ENCODE measurements at regions not wholly inside any gene's neighbourhood (a gene's known extent, or its start where the extent isn't known, plus 50 kb on each side); places are given as distances from the start of the nearest gene placed in this dataset.
"Not testable (repeated sequence)": the region's sequence is repeated elsewhere in the genome, so short reads cannot be mapped to it uniquely, and the experiment has no call there.

DNA sequence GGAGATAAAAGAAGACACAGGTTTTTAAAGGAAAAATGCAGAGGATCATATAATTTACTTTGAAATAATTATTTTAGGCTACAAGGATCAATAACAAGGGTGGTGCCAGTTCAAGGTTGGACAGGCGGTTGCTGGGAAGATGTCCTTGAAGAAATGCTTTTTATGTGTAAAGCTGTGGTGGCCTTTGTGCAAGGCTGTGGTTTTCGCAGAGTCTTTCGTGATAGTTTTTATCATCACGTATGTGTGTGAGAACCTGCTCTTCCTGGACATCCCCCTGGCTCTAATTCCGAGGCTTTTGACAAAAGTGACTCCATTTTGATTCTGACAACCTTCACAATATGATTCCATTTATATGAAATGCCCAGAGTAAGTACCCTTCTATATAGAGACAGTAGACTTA lies 85.8 kb upstream of the COG2 start:
- no peak for DNase-seq (ENCODE audit: low spot score)

GRCh38 chr1:230555814-230556213 lies 86.5 kb upstream of the COG2 start:
- no peak for DNase-seq (ENCODE audit: low spot score)

GRCh38 chr1:230552880-230553279 lies 89.4 kb upstream of the COG2 start:
- DNase-seq (ENCODE audit: low spot score), result no peak

DNA sequence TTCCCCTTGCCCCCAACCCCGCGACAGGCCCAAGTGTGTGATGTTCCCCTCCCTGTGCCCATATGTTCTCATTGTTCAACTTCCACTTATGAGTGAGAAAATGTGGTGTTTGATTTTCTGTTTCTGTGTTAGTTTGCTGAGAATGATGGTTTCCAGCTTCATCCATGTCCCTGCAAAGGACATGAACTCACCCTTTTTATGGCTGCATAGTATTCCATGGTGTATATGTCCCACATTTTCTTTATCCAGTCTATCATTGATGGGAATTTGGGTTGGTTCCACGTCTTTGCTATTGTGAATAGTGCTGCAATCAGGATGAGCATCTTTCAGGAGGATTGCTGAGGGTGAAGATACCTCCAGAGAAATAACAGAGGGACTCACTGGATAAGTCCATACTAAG lies 91.3 kb upstream of the COG2 start:
- not testable (repeated sequence) for DNase-seq (ENCODE audit: low spot score)

DNA sequence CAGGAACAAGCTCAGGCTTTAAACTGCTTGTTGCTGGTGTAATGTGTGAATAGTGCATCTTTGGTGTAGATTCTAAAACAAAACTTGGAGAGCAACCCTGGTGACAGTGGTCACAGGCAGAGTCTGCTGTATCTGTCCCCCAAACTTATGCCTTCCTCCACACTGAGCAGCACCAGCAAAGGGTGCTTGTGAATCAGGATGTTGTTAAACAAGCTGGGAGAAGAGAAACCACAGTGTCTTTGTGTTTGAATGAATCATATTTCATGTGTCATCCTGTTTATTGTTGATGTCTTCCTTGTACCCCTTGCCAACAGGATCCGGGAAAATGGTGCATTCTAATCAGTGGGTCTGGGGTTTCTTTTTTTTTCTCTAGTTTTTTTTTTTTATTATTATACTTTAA lies 91.9 kb upstream of the COG2 start:
- DNase-seq (ENCODE audit: low spot score), result no peak

- no peak for DNase-seq (ENCODE audit: low spot score)
Observed at GRCh38 chr1:230549625-230550024, 92.7 kb upstream of the COG2 start.

GRCh38 chr1:230548997-230549396 lies 93.3 kb upstream of the COG2 start:
- no peak for DNase-seq (ENCODE audit: low spot score)

- DNase-seq (ENCODE audit: low spot score), result no peak
Observed at GRCh38 chr1:230548357-230548756, 93.9 kb upstream of the COG2 start.

- no peak for DNase-seq (ENCODE audit: low spot score)
Observed at GRCh38 chr1:230545181-230545580, 97.1 kb upstream of the COG2 start.

- DNase-seq (ENCODE audit: low spot score), result no peak
Observed at GRCh38 chr1:230544758-230545157, 97.5 kb upstream of the COG2 start.

DNA sequence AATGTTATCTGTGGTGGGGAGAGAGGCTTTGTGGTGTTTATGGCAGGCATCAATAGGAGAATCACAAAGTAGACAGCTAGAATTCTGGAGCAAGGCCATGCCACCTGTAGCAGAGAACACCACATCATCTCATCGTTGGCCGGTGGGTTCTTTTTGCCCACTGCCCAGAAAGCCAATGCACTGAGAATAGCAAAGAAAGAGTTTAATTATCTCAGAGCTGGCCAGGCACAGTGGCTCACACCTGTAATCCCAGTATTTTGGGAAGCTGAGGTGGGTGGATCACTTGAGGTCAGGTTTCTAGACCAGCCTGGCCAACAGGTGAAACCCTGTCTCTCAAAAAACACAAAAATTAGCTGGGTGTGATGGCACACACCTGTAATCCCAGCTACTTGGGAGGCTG lies 99.2 kb upstream of the COG2 start:
- no peak for DNase-seq (ENCODE audit: low spot score)

GRCh38 chr1:230542681-230543080 lies 99.6 kb upstream of the COG2 start:
- no peak for DNase-seq (ENCODE audit: low spot score)

DNA sequence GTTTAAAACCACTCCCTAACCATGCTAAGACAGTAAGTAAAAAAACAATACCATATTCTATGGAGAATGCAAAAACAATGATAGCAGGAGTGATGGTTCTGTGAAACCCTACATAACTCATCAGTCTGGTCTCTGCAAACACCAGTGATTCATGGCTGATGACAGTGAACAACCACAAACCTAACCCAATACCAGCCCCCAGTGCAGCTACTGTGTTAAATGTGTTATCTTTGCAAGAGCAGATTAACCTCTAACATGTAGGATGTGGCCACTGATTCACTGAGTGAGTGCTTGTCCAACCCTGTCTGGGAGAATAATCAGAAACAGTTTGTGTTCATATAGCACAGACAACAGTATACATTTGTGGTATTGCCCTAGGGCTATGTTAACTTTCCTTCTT lies 100.2 kb upstream of the COG2 start:
- no peak for DNase-seq (ENCODE audit: low spot score)

- peak; percentile 51 for DNase-seq (ENCODE audit: low spot score)
Observed at GRCh38 chr1:230541306-230541705, 101.0 kb upstream of the COG2 start.

- DNase-seq (ENCODE audit: low spot score), result no peak
Observed at GRCh38 chr1:230540421-230541155, 101.7 kb upstream of the COG2 start.

DNA sequence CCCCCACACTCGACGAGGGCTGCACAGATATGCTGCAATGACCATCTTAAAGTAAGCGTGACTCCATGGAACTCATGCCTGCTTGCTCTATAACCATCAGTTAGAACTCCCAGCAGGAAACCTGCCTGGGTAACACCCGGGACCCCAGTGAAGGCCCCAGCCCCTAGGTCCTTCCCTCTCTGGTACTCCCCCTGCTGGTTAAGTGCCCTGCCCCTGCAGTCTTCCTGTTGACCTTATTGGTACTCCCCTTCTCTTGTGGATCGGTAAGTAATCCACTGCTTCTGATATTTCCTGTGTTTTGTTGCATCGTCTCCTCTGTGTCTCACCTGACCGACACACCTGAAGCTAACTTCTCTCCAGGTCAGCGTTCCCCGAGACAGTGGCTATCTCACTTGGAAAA lies 104.8 kb upstream of the COG2 start:
- no peak for DNase-seq (ENCODE audit: low spot score)

GRCh38 chr1:230536641-230537155 lies 105.6 kb upstream of the COG2 start:
- DNase-seq (ENCODE audit: low spot score), result peak; percentile 85

DNA sequence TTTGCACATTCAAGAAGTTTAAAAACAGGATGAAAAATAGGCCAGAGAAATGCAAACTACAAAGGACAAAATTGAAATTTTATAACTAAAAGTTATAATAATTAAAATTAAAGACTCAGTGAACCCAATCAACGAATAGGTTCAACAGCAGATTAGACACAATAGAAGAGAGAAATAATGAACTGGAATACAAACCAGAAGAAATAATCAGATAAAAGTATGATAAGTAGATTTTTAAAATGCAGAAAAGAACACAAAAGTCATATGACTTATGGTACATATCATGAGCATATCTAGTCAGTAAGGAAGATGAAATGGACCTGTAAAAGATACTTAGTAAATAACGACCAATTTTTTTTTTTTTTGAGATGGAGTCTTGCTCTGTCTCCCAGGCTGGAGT lies 108.1 kb upstream of the COG2 start:
- DNase-seq (ENCODE audit: low spot score), result no peak

GRCh38 chr1:230531103-230531502 lies 105.0 kb upstream of the PGBD5 start:
- no peak for DNase-seq (ENCODE audit: low spot score)

GRCh38 chr1:230519246-230519645 lies 93.1 kb upstream of the PGBD5 start:
- no peak for DNase-seq (ENCODE audit: low spot score)

DNA sequence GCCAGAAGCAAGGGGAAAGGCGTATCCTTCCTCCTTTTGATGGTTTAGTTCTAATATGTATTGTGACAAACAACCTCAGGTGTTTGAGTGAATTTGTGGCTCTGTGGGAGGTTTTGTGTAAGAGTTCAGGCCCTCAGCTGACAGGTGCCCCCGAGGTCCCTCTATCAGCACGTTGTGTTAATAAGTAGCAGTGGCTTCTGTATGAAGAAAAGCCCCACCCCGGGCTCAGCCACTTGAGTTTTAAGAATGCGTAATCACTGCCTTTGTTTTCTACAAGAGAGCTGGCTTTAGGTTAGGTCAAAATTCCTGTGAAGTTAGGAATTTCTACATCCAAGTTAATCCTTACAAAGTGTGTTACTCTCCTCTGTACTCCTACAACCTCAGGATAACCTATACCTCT lies 92.4 kb upstream of the PGBD5 start:
- DNase-seq (ENCODE audit: low spot score), result no peak

GRCh38 chr1:230517786-230518185 lies 91.7 kb upstream of the PGBD5 start:
- DNase-seq (ENCODE audit: low spot score), result no peak

DNA sequence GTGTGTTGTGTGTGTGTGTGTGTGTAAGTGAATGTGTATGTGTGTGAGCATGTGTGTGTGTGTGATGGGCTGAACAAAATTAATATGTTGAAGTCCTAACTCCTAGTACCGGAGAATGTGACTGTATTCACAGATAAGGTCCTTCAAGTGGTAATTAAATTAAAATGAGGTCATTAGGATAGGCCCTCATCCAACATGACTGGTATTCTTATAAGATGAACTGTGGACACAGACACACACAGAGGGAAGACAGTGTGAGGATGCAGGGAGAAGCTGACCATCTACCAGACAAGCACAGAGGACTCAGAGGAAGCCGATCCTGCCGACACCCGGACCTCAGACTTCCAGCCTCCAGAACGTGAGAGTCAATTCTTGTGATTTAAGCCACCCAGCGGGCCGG lies 91.2 kb upstream of the PGBD5 start:
- peak; percentile 4 for DNase-seq (ENCODE audit: low spot score)

GRCh38 chr1:230516889-230517288 lies 90.8 kb upstream of the PGBD5 start:
- DNase-seq (ENCODE audit: low spot score), result no peak
